HEK293 (cell line): ENCODE measurements at regions not wholly inside any gene's neighbourhood (a gene's known extent, or its start where the extent isn't known, plus 50 kb on each side); places are given as distances from the start of the nearest gene placed in this dataset.

Source experiments
- CTCF ChIA-PET: fragments of 350-600 bp; formaldehyde crosslinking; extraction: SDS; loops from one replicate; lab custom pipeline; 2021; ENCODE audit warnings: antibody characterized with exemption; lab: Yijun Ruan, JAX
- POLR2A ChIA-PET: fragments of 300-600 bp; formaldehyde crosslinking; extraction: SDS; loops from one replicate; lab custom pipeline; 2020; ENCODE audit warnings: antibody characterized with exemption, inconsistent platforms; lab: Yijun Ruan, JAX
- H3K27ac ChIP-seq: fragments of 200-500 bp; sonication (Bioruptor generic); 2 replicates; pipeline ENCODE4 v1.5.1; 2014; ENCODE audit warnings: low read depth, low read length, control low read depth, inconsistent platforms; ENCODE audit errors: extremely low read depth
- H3K36me3 ChIP-seq, 2 experiments: fragments of 200-500 bp in 1 of 2; sonication (Bioruptor generic) in 1 of 2; 1 replicate in 1 of 2; 2 replicates in 1 of 2; pipeline ENCODE4 v1.5.1; 2014 to 2017; ENCODE audit warnings: inconsistent platforms in 2 of 2, low read length in 2 of 2; ENCODE audit not compliant: control insufficient read depth in 2 of 2, insufficient read depth in 1 of 2
- H3K4me1 ChIP-seq: fragments of 200-500 bp; sonication (Bioruptor generic); 2 replicates; pipeline ENCODE4 v1.5.1; 2014; ENCODE audit warnings: mild to moderate bottlenecking, low read length, inconsistent platforms; ENCODE audit not compliant: control insufficient read depth, insufficient read depth
- H3K4me3 ChIP-seq: 2 replicates; pipeline ENCODE4 v1.5.1; 2011; ENCODE audit warnings: low read depth, mild to moderate bottlenecking, control low read depth, low read length, moderate library complexity
- H3K9me3 ChIP-seq: fragments of 200-500 bp; sonication (Bioruptor generic); 2 replicates; pipeline ENCODE4 v1.5.1; 2014; ENCODE audit warnings: low read depth, low read length, inconsistent platforms; ENCODE audit not compliant: control insufficient read depth, insufficient read depth
- BCL11A ChIP-seq: fragments of 450-650 bp; formaldehyde crosslinking; IDR thresholded peaks from 2 replicates; pipeline ENCODE4 v1.5.1; 2016; ENCODE audit warnings: low read depth, missing biosample characterization, missing genetic modification characterization
- BCL11B ChIP-seq: fragments of 450-650 bp; formaldehyde crosslinking; IDR thresholded peaks from 2 replicates; pipeline ENCODE4 v1.5.1; 2016; ENCODE audit warnings: low read depth, missing biosample characterization, missing genetic modification characterization
- CTCF ChIP-seq: fragments of 450-650 bp; formaldehyde crosslinking; IDR thresholded peaks from 2 replicates; pipeline ENCODE4 v1.5.1; 2016; ENCODE audit warnings: missing biosample characterization, missing genetic modification characterization
- HIC1 ChIP-seq: fragments of 450-650 bp; formaldehyde crosslinking; IDR thresholded peaks from 2 replicates; pipeline ENCODE4 v1.5.1; 2016; ENCODE audit warnings: missing biosample characterization, missing genetic modification characterization
- HOXD13 ChIP-seq: sonication (generic); formaldehyde crosslinking; IDR thresholded peaks from 2 replicates; pipeline ENCODE4 v1.8.0; 2022; ENCODE audit warnings: missing genetic modification reagents, borderline replicate concordance
- KLF7 ChIP-seq: fragments of 450-650 bp; formaldehyde crosslinking; IDR thresholded peaks from 2 replicates; pipeline ENCODE4 v1.5.1; 2016; ENCODE audit warnings: missing biosample characterization, missing genetic modification characterization, borderline replicate concordance
- PRDM2 ChIP-seq: fragments of 450-650 bp; formaldehyde crosslinking; IDR thresholded peaks from 2 replicates; pipeline ENCODE4 v1.5.1; 2016; ENCODE audit warnings: missing biosample characterization, missing genetic modification characterization, borderline replicate concordance
- ZFP37 ChIP-seq: fragments of 450-650 bp; formaldehyde crosslinking; IDR thresholded peaks from 2 replicates; pipeline ENCODE4 v1.5.1; 2016; ENCODE audit warnings: missing biosample characterization, missing genetic modification characterization
- ZNF10 ChIP-seq: fragments of 450-650 bp; formaldehyde crosslinking; IDR thresholded peaks from 2 replicates; pipeline ENCODE4 v1.5.1; 2017; ENCODE audit warnings: missing biosample characterization, missing genetic modification characterization
- ZNF16 ChIP-seq: fragments of 450-650 bp; formaldehyde crosslinking; IDR thresholded peaks from 2 replicates; pipeline ENCODE4 v1.5.1; 2016; ENCODE audit warnings: low read depth, missing biosample characterization, missing genetic modification characterization
- ZNF184 ChIP-seq: fragments of 450-650 bp; IDR thresholded peaks from 2 replicates; pipeline ENCODE4 v1.5.1; 2018; ENCODE audit warnings: missing biosample characterization, mild to moderate bottlenecking, missing genetic modification characterization
- ZNF221 ChIP-seq: fragments of 450-650 bp; formaldehyde crosslinking; IDR thresholded peaks from 2 replicates; pipeline ENCODE4 v1.5.1; 2017; ENCODE audit warnings: missing biosample characterization, missing genetic modification characterization, borderline replicate concordance
- ZNF266 ChIP-seq: fragments of 450-650 bp; formaldehyde crosslinking; IDR thresholded peaks from 2 replicates; pipeline ENCODE4 v1.5.1; 2016; ENCODE audit warnings: missing biosample characterization, missing genetic modification characterization, low read depth
- ZNF501 ChIP-seq: fragments of 450-650 bp; formaldehyde crosslinking; IDR thresholded peaks from 2 replicates; pipeline ENCODE4 v1.5.1; 2016; ENCODE audit warnings: missing biosample characterization, missing genetic modification characterization
- ZNF585B ChIP-seq: fragments of 450-650 bp; formaldehyde crosslinking; IDR thresholded peaks from 2 replicates; pipeline ENCODE4 v1.5.1; 2016; ENCODE audit warnings: missing biosample characterization, missing genetic modification characterization
- ZNF596 ChIP-seq: fragments of 450-650 bp; IDR thresholded peaks from 2 replicates; pipeline ENCODE4 v1.5.0; 2018; ENCODE audit warnings: missing biosample characterization, mild to moderate bottlenecking, missing genetic modification characterization, moderate library complexity
- ZNF670 ChIP-seq: fragments of 450-650 bp; formaldehyde crosslinking; IDR thresholded peaks from 2 replicates; pipeline ENCODE4 v1.5.1; 2016; ENCODE audit warnings: missing biosample characterization, missing genetic modification characterization, low read depth
- ZNF701 ChIP-seq: fragments of 450-650 bp; formaldehyde crosslinking; IDR thresholded peaks from 2 replicates; pipeline ENCODE4 v1.5.1; 2016; ENCODE audit warnings: missing biosample characterization, missing genetic modification characterization
- ZNF704 ChIP-seq: fragments of 450-650 bp; formaldehyde crosslinking; IDR thresholded peaks from 2 replicates; pipeline ENCODE4 v1.5.1; 2016; ENCODE audit warnings: missing biosample characterization, missing genetic modification characterization
- ZNF791 ChIP-seq: fragments of 450-650 bp; formaldehyde crosslinking; IDR thresholded peaks from 2 replicates; pipeline ENCODE4 v1.5.1; 2016; ENCODE audit warnings: missing biosample characterization, missing genetic modification characterization

GRCh38 chr12:125540580-125541204 lies 475.5 kb downstream of the AACS start:
- no peaks in the 10 kb centered on the region for H3K36me3 ChIP-seq
- no peak overlapping the region for H3K4me3 ChIP-seq
- no peaks in the 10 kb centered on the region for H3K4me1 ChIP-seq
- ChIA-PET CTCF (interaction anchor here (1.6 kb wide), 1 partner anchor 9 kb away, joined by 7 read pairs; no protein-coding TSS in a partner anchor), POLR2A (no interaction called here)
- no peak overlapping the region for H3K27ac ChIP-seq
- no peaks in the 10 kb centered on the region for H3K9me3 ChIP-seq
- TF ChIP-seq ZNF10 (tag by site-specific recombination) (no peak), ZNF670 (no peak), KLF7 (tag by site-specific recombination) (no peak)

GRCh38 chr12:125544960-125545359 lies 479.7 kb downstream of the AACS start:
- H3K36me3 ChIP-seq, result no peaks in the 10 kb centered on the region
- no peaks in the 10 kb centered on the region for H3K9me3 ChIP-seq
- H3K4me3 ChIP-seq, result no peak overlapping the region
- CTCF ChIA-PET, result no interaction called here
- H3K4me1 ChIP-seq, result no peaks in the 10 kb centered on the region
- H3K27ac ChIP-seq, result no peak overlapping the region
- TF ChIP-seq PRDM2 (tag by site-specific recombination) (no peak), ZFP37 (tag by site-specific recombination) (no peak), BCL11B (tag by site-specific recombination) (no peak), ZNF704 (no peak), ZNF791 (tag by site-specific recombination) (no peak), ZNF16 (tag by site-specific recombination) (no peak)
- POLR2A ChIA-PET, result no interaction called here

GRCh38 chr12:125549171-125549570 lies 483.9 kb downstream of the AACS start:
- no peaks in the 10 kb centered on the region for H3K9me3 ChIP-seq
- no peaks in the 10 kb centered on the region for H3K36me3 ChIP-seq
- no peak overlapping the region for H3K4me3 ChIP-seq
- CTCF ChIA-PET, result interaction anchor here (0.6 to 2.4 kb wide), 2 partner anchors 9 to 108 kb away, joined by 3 to 7 read pairs; no protein-coding TSS in a partner anchor
- POLR2A ChIA-PET, result no interaction called here
- H3K4me1 ChIP-seq, result no peaks in the 10 kb centered on the region
- H3K27ac ChIP-seq, result no peak overlapping the region
- TF ChIP-seq ZNF221 (no peak), HOXD13 (CRISPR knock-in tag) (no peak), ZNF596 (tag by site-specific recombination) (no peak), CTCF (tag by site-specific recombination) (no peak), ZNF266 (tag by site-specific recombination) (no peak), ZNF501 (no peak), ZNF585B (tag by site-specific recombination) (no peak), BCL11A (tag by site-specific recombination) (no peak), HIC1 (tag by site-specific recombination) (no peak), ZNF184 (tag by site-specific recombination) (no peak), ZNF701 (tag by site-specific recombination) (no peak)
